Sigmoid colon (tissue), 4 donors: ENCODE measurements at regions not wholly inside any gene's neighbourhood (a gene's known extent, or its start where the extent isn't known, plus 50 kb on each side); places are given as distances from the start of the nearest gene placed in this dataset.

Experiments
- CTCF ChIP-seq, 4 experiments: fragments of 450-650 bp in 3 of 4; fragments of 200-600 bp in 1 of 4; IDR thresholded peaks; one replicate each; pipeline ENCODE4 v1.5.1; 2016 to 2019; ENCODE audit warnings: antibody characterized with exemption in 4 of 4, mild to moderate bottlenecking in 3 of 4, moderate library complexity in 2 of 4
- EP300 ChIP-seq, 4 donors: sonication (generic); formaldehyde crosslinking; IDR thresholded peaks; one replicate each; pipeline ENCODE4 v1.6.1; 2017; ENCODE audit warnings: antibody characterized with exemption in 4 of 4
- POLR2A ChIP-seq, 2 donors: fragments of 450-650 bp; IDR thresholded peaks; one replicate each; pipeline ENCODE4 v1.6.1; 2016; ENCODE audit warnings: antibody characterized with exemption in 2 of 2, mild to moderate bottlenecking in 2 of 2, moderate library complexity in 2 of 2
- POLR2AphosphoS5 ChIP-seq, 4 donors: sonication (generic); formaldehyde crosslinking; IDR thresholded peaks; one replicate each; pipeline ENCODE4 v1.6.1; 2017; ENCODE audit warnings: antibody characterized with exemption in 4 of 4

- TF ChIP-seq CTCF (IDR thresholded peaks at IDR 0.05), result no peak
- no peak for TF ChIP-seq EP300 (IDR thresholded peaks at IDR 0.05)
- TF ChIP-seq POLR2A (IDR thresholded peaks at IDR 0.05), result no peak
- TF ChIP-seq POLR2AphosphoS5 (IDR thresholded peaks at IDR 0.05), result no peak
Observed at GRCh38 chr2:126802774-126803433, 95.8 kb upstream of the TEX51 start.
